ENCODE measurements at regions not wholly inside any gene's neighbourhood (a gene's known extent, or its start where the extent isn't known, plus 50 kb on each side); places are given as distances from the start of the nearest gene placed in this dataset.
A peak's percentile ranks its signal among the peaks of the same experiment; 100 is the strongest.

- 44 to 71% methylated on average over 7 of the region's 7 CpGs for WGBS, 2 donors
- no peak for TF ChIP-seq CTCF (IDR thresholded peaks at IDR 0.05)
- ATAC-seq (peak; percentile 54 to 89 (median 74)), DNase-seq (no peak)
- Histone ChIP-seq H3K4me1 (peaks cover 0 to 16% (median 9%) of the 10 kb centered on the region in 9 donors), H3K36me3 (no peaks in the 10 kb centered on the region), H3K9me3 (no peaks in the 10 kb centered on the region), H3K27me3 (no peaks in the 10 kb centered on the region), H3K4me3 (no peak overlapping the region), H3K27ac (no peak overlapping the region)
- intact Hi-C loops (cut with DNase I), result no loop called here
Measured at GRCh38 chr11:92770419-92770818, 199.0 kb upstream of the MTNR1B start.

GRCh38 chr11:92770981-92771380, 198.5 kb upstream of the MTNR1B start:
- intact Hi-C loops (cut with DNase I), result no loop called here

GRCh38 chr11:92771701-92772100, 197.8 kb upstream of the MTNR1B start:
- Histone ChIP-seq H3K27ac (no peak overlapping the region), H3K4me1 (peaks cover 0 to 8% (median under 1%) of the 10 kb centered on the region in 9 donors), H3K9me3 (no peaks in the 10 kb centered on the region), H3K4me3 (no peak overlapping the region), H3K36me3 (no peaks in the 10 kb centered on the region), H3K27me3 (no peaks in the 10 kb centered on the region)
- no peak for ATAC-seq
- no peak for TF ChIP-seq CTCF (IDR thresholded peaks at IDR 0.05)
- 81 to 91% methylated on average over 3 of the region's 3 CpGs for WGBS, 2 donors
- DNase-seq, result no peak
- intact Hi-C loops (cut with DNase I), result no loop called here

More at GRCh38 chr11:92770981-92771380, 198.5 kb upstream of the MTNR1B start:
- ATAC-seq, result no peak
- 83 to 90% methylated on average over 9 of the region's 9 CpGs for WGBS, 2 donors
- no peak overlapping the region for H3K27ac ChIP-seq
- peaks cover 0 to 14% (median 8%) of the 10 kb centered on the region in 9 donors for H3K4me1 ChIP-seq
- H3K4me3 ChIP-seq, result no peak overlapping the region
- no peaks in the 10 kb centered on the region for H3K36me3 ChIP-seq
- H3K27me3 ChIP-seq, result no peaks in the 10 kb centered on the region
- no peaks in the 10 kb centered on the region for H3K9me3 ChIP-seq
- TF ChIP-seq CTCF (IDR thresholded peaks at IDR 0.05), result no peak
- no peak for DNase-seq

- no peak overlapping the region for H3K4me3 ChIP-seq
- no peak for TF ChIP-seq CTCF (IDR thresholded peaks at IDR 0.05)
- intact Hi-C loops (cut with DNase I), result no loop called here
- peaks cover 0 to 15% (median 0%) of the 10 kb centered on the region in 7 donors for H3K27me3 ChIP-seq
- ATAC-seq (no peak), DNase-seq (no peak)
- H3K9me3 ChIP-seq, result no peaks in the 10 kb centered on the region
- WGBS, 2 donors, result 86 to 94% methylated on average over 2 of the region's 2 CpGs
- no peak overlapping the region for H3K27ac ChIP-seq
- H3K36me3 ChIP-seq, result no peaks in the 10 kb centered on the region
- peaks cover 0 to 5% (median 0%) of the 10 kb centered on the region in 9 donors for H3K4me1 ChIP-seq
Measured at GRCh38 chr11:92775003-92775676, 194.3 kb upstream of the MTNR1B start.
